H9 (cell line): ENCODE measurements at regions not wholly inside any gene's neighbourhood (a gene's known extent, or its start where the extent isn't known, plus 50 kb on each side); places are given as distances from the start of the nearest gene placed in this dataset.

Experiments used
- DNase-seq: peaks from one replicate; pipeline ENCODE4 v3.0.0-alpha.2; 2017
- H2AFZ ChIP-seq: one replicate; pipeline ENCODE4 v1.6.1; 2013; ENCODE audit warnings: mild to moderate bottlenecking, low read length, control low read depth, moderate library complexity
- H2AK5ac ChIP-seq: 2 replicates; pipeline ENCODE4 v1.6.1; 2013; ENCODE audit warnings: low read length, control low read depth, mixed read lengths; ENCODE audit not compliant: insufficient read length
- H2BK120ac ChIP-seq: one replicate; pipeline ENCODE4 v1.6.1; 2013; ENCODE audit warnings: low read depth, mild to moderate bottlenecking, low read length, control low read depth, inconsistent platforms; ENCODE audit not compliant: poor library complexity, severe bottlenecking
- H2BK12ac ChIP-seq: 2 replicates; pipeline ENCODE4 v1.6.1; 2013; ENCODE audit warnings: low read length, control low read depth, mixed read lengths, low read depth; ENCODE audit not compliant: insufficient read length
- H2BK15ac ChIP-seq: 2 replicates; pipeline ENCODE4 v1.6.1; 2013; ENCODE audit warnings: low read depth, low read length, control low read depth
- H2BK20ac ChIP-seq: one replicate; pipeline ENCODE4 v1.6.1; 2013; ENCODE audit warnings: low read depth, mild to moderate bottlenecking, low read length, control low read depth, inconsistent platforms; ENCODE audit not compliant: poor library complexity, severe bottlenecking
- H2BK5ac ChIP-seq: 2 replicates; pipeline ENCODE4 v1.6.1; 2013; ENCODE audit warnings: low read length, control low read depth, mixed read lengths; ENCODE audit not compliant: insufficient read length
- H3K14ac ChIP-seq: 2 replicates; pipeline ENCODE4 v1.6.1; 2013; ENCODE audit warnings: low read length, control low read depth; ENCODE audit not compliant: insufficient read depth
- H3K18ac ChIP-seq: 2 replicates; pipeline ENCODE4 v1.6.1; 2013; ENCODE audit warnings: low read depth, mild to moderate bottlenecking, mixed read lengths, low read length, control low read depth; ENCODE audit not compliant: insufficient read length
- H3K23ac ChIP-seq: 2 replicates; pipeline ENCODE4 v1.6.1; 2013; ENCODE audit warnings: low read length, control low read depth, mixed read lengths, low read depth; ENCODE audit not compliant: insufficient read length
- H3K23me2 ChIP-seq: 2 replicates; pipeline ENCODE4 v1.6.1; 2013; ENCODE audit warnings: low read depth, mild to moderate bottlenecking, mixed read lengths, low read length, control low read depth; ENCODE audit not compliant: insufficient read length, poor library complexity, severe bottlenecking
- H3K27ac ChIP-seq: 2 replicates; pipeline ENCODE4 v1.5.1; 2013; ENCODE audit warnings: low read length, control low read depth, mixed read lengths, low read depth; ENCODE audit not compliant: insufficient read length
- H3K27me3 ChIP-seq: 2 replicates; pipeline ENCODE4 v1.6.1; 2013; ENCODE audit warnings: low read length, control low read depth, inconsistent platforms; ENCODE audit not compliant: insufficient read depth
- H3K4ac ChIP-seq: 2 replicates; pipeline ENCODE4 v1.6.1; 2013; ENCODE audit warnings: low read depth, mild to moderate bottlenecking, control low read depth, inconsistent platforms, low read length, moderate library complexity
- H3K4me1 ChIP-seq: 2 replicates; pipeline ENCODE4 v1.6.1; 2013; ENCODE audit warnings: low read length, control low read depth, inconsistent platforms; ENCODE audit not compliant: insufficient read depth
- H3K4me2 ChIP-seq: 2 replicates; pipeline ENCODE4 v1.6.1; 2013; ENCODE audit warnings: low read length, control low read depth, mixed read lengths; ENCODE audit not compliant: insufficient read length, insufficient read depth
- H3K56ac ChIP-seq: 2 replicates; pipeline ENCODE4 v1.6.1; 2013; ENCODE audit warnings: low read depth, mild to moderate bottlenecking, mixed read lengths, low read length, control low read depth; ENCODE audit not compliant: insufficient read length
- H3K79me1 ChIP-seq: 2 replicates; pipeline ENCODE4 v1.6.1; 2013; ENCODE audit warnings: low read depth, mild to moderate bottlenecking, moderate library complexity, low read length, control low read depth, inconsistent platforms; ENCODE audit not compliant: insufficient read depth, poor library complexity, severe bottlenecking
- H3K79me2 ChIP-seq: 2 replicates; pipeline ENCODE4 v1.6.1; 2013; ENCODE audit warnings: low read length, control low read depth, inconsistent platforms; ENCODE audit not compliant: insufficient read depth
- H3K9ac ChIP-seq: 2 replicates; pipeline ENCODE4 v1.6.1; 2013; ENCODE audit warnings: low read length, control low read depth, mixed read lengths; ENCODE audit not compliant: insufficient read length; ENCODE audit errors: extremely low read depth
- H3K9me3 ChIP-seq: one replicate; pipeline ENCODE4 v1.6.1; 2013; ENCODE audit warnings: low read depth, low read length, inconsistent platforms; ENCODE audit not compliant: control insufficient read depth
- H3T11ph ChIP-seq: one replicate; pipeline ENCODE4 v1.6.1; 2013; ENCODE audit warnings: mild to moderate bottlenecking, low read length, control low read depth, inconsistent platforms
- H4K20me1 ChIP-seq: one replicate; pipeline ENCODE4 v1.6.1; 2013; ENCODE audit not compliant: control insufficient read depth, insufficient read length, insufficient read depth
- H4K5ac ChIP-seq: 2 replicates; pipeline ENCODE4 v1.6.1; 2013; ENCODE audit warnings: low read depth, mild to moderate bottlenecking, mixed read lengths, low read length, control low read depth; ENCODE audit not compliant: insufficient read length
- H4K8ac ChIP-seq: replicated peaks from 2 replicates; pipeline ENCODE4 v1.6.1; 2013; ENCODE audit warnings: low read length, control low read depth, mixed read lengths, low read depth; ENCODE audit not compliant: insufficient read length
- H4K91ac ChIP-seq: 2 replicates; pipeline ENCODE4 v1.6.1; 2013; ENCODE audit warnings: low read depth, mild to moderate bottlenecking, moderate library complexity, mixed read lengths, low read length, control low read depth; ENCODE audit not compliant: insufficient read length
- H3K27ac Mint-ChIP-seq, 3 experiments: 2 replicates in 2 of 3; 3 replicates in 1 of 3; pipeline ENCODE4 v1.8.0; 2020 to 2021; ENCODE audit warnings: mixed read lengths in 3 of 3, mild to moderate bottlenecking in 1 of 3, moderate library complexity in 1 of 3
- H3K27me3 Mint-ChIP-seq: 2 replicates; pipeline ENCODE4 v1.8.0; 2021; ENCODE audit warnings: low read depth, mild to moderate bottlenecking, moderate library complexity, mixed read lengths
- H3K36me3 Mint-ChIP-seq, 3 experiments: 2 replicates in 2 of 3; 3 replicates in 1 of 3; pipeline ENCODE4 v1.8.0; 2020 to 2021; ENCODE audit warnings: low read depth in 3 of 3, mixed read lengths in 3 of 3; ENCODE audit not compliant: insufficient read depth in 1 of 3
- H3K4me1 Mint-ChIP-seq, 2 experiments: 2 replicates each; pipeline ENCODE4 v1.8.0; 2020; ENCODE audit warnings: mixed read lengths in 2 of 2
- H3K4me3 Mint-ChIP-seq, 2 experiments: 2 replicates in 1 of 2; 3 replicates in 1 of 2; pipeline ENCODE4 v1.8.0; 2020 to 2021; ENCODE audit warnings: mild to moderate bottlenecking in 2 of 2, mixed read lengths in 2 of 2, moderate library complexity in 1 of 2
- H3K9me3 Mint-ChIP-seq, 2 experiments: 2 replicates in 1 of 2; 3 replicates in 1 of 2; pipeline ENCODE4 v1.8.0; 2020; ENCODE audit warnings: mild to moderate bottlenecking in 2 of 2, mixed read lengths in 2 of 2, moderate library complexity in 1 of 2
- WGBS: extraction: QIAGEN DNeasy Blood & Tissue Kit; methylation state at CpG from one replicate; pipeline ENCODE4 v1.1.7; 2013; ENCODE audit warnings: missing lambda C conversion rate, low lambda C conversion rate, mixed read lengths; ENCODE audit not compliant: insufficient read length; ENCODE audit errors: extremely low coverage; 5-methylcytosine and 5-hydroxymethylcytosine counted together
- TF ChIP-seq, protein P1 (sequence below): fragments of 200-600 bp; sonication (generic); conservative IDR thresholded peaks from 3 replicates; pipeline ENCODE4 v1.8.0; 2021; ENCODE audit warnings: antibody characterized with exemption, mild to moderate bottlenecking

DNA sequence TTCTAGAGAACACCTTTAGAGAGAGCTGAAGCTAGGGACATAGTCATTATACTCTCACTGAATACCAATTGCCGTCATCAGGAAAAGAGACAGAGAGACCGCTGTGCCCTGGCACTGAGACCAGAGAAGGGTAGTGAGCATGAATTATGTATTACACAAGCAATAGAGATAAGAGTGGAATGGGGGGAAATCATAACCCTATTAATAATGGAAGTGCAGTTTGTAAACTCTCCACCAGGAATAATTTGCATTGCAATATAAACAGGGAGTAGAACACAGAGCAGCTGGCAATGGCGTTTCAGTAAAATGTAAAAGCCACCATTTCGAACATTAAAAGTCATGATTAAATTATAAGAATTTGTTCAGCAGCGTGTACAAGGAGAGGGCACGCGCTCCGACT, 244.5 kb downstream of the MAFB start:
- H3K9me3 ChIP-seq: no peaks in the 10 kb centered on the region

More for the DNA sequence above, 244.5 kb downstream of the MAFB start:
- Mint-ChIP-seq H3K4me1 (peaks cover 27 to 30% of the 10 kb centered on the region in 2 experiments), H3K9me3 (no peaks in the 10 kb centered on the region), H3K27me3 (peaks cover 1% of the 10 kb centered on the region), H3K27ac (no peak overlapping the region), H3K36me3 (no peaks in the 10 kb centered on the region), H3K4me3 (no peak overlapping the region)
- Histone ChIP-seq H3K14ac (no peak overlapping the region), H4K5ac (no peak overlapping the region), H2BK15ac (no peak overlapping the region), H3K4me1 (no peaks in the 10 kb centered on the region), H3K23ac (no peak overlapping the region), H4K20me1 (no peaks in the 10 kb centered on the region), H2BK5ac (no peak overlapping the region), H3K9ac (no peak overlapping the region), H2AK5ac (no peak overlapping the region), H3K27ac (no peak overlapping the region), H3T11ph (no peak overlapping the region), H4K91ac (no peak overlapping the region), H3K79me2 (no peaks in the 10 kb centered on the region), H3K4ac (no peak overlapping the region), H2AFZ (no peak overlapping the region), H3K56ac (no peak overlapping the region), H3K23me2 (no peaks in the 10 kb centered on the region), H3K79me1 (no peaks in the 10 kb centered on the region), H3K27me3 (no peaks in the 10 kb centered on the region), H4K8ac (no peak overlapping the region), H2BK120ac (no peak overlapping the region), H3K4me2 (no peak overlapping the region), H2BK12ac (no peak overlapping the region), H3K18ac (no peak overlapping the region), H2BK20ac (no peak overlapping the region)
- DNase-seq: no peak
- TF ChIP-seq, protein P1, sequence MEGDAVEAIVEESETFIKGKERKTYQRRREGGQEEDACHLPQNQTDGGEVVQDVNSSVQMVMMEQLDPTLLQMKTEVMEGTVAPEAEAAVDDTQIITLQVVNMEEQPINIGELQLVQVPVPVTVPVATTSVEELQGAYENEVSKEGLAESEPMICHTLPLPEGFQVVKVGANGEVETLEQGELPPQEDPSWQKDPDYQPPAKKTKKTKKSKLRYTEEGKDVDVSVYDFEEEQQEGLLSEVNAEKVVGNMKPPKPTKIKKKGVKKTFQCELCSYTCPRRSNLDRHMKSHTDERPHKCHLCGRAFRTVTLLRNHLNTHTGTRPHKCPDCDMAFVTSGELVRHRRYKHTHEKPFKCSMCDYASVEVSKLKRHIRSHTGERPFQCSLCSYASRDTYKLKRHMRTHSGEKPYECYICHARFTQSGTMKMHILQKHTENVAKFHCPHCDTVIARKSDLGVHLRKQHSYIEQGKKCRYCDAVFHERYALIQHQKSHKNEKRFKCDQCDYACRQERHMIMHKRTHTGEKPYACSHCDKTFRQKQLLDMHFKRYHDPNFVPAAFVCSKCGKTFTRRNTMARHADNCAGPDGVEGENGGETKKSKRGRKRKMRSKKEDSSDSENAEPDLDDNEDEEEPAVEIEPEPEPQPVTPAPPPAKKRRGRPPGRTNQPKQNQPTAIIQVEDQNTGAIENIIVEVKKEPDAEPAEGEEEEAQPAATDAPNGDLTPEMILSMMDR: no peak
- WGBS: no CpG with 5 or more reads among the region's 8 CpGs
